GM18951 (cell line): ENCODE measurements at regions not wholly inside any gene's neighbourhood (a gene's known extent, or its start where the extent isn't known, plus 50 kb on each side); places are given as distances from the start of the nearest gene placed in this dataset.

Experiments used
- POLR2A ChIP-seq: IDR thresholded peaks from 4 replicates; pipeline ENCODE4 v1.6.1; 2011; ENCODE audit warnings: mild to moderate bottlenecking; ENCODE audit not compliant: insufficient read length, insufficient read depth; ENCODE audit errors: extremely low read depth
- in situ Hi-C: fragments of 300-500 bp; cut with MboI; formaldehyde crosslinking; loops from one replicate; pipeline ENCODE4 v1.12.0; 2022; ENCODE audit warnings: low sequenced_read_pairs, mixed read lengths, inconsistent platforms; ENCODE audit not compliant: unreplicated experiment

DNA sequence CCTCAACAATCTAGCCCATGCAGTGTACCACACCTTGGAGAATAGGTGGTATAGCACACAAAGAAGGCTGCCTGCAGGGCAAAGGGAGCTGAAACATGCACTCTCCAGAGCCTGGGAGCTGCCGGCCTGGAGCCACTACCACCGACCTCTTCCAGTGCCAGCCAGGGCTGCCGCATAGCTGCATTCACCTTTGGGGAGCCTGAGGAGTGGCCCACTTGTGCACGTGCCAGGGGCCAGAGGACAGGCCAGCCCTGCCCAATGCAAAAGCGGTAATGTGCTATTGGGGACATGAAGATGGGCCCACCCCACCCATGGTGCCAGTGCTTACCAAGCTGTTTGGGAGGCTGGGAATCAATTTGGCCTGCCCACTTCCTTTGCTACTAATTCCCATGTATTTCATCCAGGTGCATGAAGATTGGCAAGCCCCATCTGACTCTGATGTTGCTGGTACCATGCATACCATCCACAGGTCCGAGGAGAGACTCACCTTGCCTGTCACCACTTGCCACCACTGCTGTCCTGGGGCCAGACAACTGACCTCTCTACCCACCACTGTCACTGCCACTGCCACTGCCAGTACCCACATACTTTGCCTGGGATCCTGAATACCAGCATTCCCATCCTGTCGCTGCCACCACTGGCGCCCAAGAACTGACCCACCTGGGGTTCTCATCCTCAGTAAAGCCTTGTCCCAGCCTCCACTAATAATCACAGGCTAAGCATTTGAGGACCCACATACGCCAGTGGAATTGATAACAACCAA, 506.9 kb downstream of the MAGEB5 start:
- TF ChIP-seq POLR2A: no peak
- in situ Hi-C loops: no loop called here

DNA sequence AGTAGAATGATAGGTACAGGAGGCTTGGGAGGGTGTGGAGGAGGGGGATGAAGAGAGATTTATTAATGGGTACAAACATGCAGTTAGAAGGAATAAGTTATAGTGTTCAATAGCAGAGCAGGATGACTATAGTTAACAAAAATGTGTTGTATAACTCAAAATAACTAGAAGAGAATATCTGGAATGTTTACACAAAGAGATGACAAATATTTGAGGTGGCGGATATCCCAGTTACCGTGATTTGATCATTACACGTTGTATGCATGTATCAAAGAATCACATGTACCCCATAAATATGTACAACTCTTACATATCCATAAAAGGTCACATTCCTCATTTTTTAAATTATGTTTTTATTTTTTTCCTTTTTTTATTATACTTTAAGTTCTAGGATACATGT, 456.6 kb downstream of the MAGEB5 start:
- in situ Hi-C loops: loop anchor here (25.0 kb wide), 1 partner anchor 515 kb away; no protein-coding TSS in a partner anchor

DNA sequence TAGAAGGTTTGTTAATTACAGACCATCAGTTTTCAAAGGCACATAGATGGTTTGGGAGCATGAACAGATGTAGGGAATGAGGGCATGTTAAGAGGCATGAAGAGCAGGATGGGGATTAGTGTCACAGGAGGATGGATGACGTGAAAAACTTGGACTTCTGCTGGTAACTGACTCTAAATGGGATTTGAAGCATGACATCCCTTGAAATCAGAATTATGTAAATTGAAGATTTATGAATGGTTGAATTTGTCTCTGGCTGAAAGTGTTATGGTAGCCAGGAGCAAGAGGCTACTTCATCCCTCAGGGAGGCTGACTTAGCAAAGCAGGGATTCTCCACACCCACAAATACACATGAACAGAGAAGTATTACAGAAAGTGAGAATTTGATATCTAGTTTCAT, 454.6 kb downstream of the MAGEB5 start:
- in situ Hi-C loops: loop anchor here (25.0 kb wide), 1 partner anchor 517 kb away; no protein-coding TSS in a partner anchor

More for the DNA sequence above, 456.6 kb downstream of the MAGEB5 start:
- TF ChIP-seq POLR2A: no peak

DNA sequence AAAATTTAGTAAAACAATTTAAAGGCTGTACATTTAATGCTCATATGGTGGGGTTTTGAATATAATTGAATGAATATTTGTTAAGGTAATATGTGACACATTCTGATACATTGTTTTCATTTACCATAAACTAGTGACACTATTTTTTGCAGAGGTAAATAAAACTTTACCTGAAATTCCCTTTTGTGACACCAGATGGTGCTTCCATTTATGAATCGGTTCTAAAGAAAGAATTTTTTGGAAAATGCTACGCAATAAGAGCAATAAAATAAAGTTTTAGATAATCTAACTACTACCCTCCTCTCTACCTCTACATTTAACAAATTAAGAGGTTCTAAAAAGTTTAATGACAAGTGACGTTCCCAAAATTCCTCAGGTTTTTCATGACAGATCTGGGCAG, 448.9 kb downstream of the MAGEB5 start:
- TF ChIP-seq POLR2A: no peak
- in situ Hi-C loops: loop anchor here (25.0 kb wide), 1 partner anchor 522 kb away; no protein-coding TSS in a partner anchor

More for the DNA sequence above, 454.6 kb downstream of the MAGEB5 start:
- no peak for TF ChIP-seq POLR2A

DNA sequence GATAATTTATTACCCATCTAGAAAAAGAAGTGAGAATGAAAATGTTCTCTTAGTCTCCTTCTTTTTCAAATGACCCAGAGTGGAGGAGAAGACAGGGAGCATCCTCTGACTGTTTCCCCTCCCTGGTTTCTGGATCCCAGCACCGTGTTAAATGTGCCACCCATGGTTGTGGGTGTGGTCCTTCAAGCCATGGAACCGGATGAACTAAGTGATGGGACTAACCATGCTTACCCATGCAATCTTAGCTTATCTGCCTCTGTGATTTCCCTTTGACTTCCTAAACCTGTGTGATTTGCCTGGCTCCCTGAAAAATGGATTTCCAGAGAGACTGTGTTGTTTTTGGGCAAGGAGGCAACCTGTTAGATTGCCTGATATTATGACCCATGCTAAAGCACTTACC, 437.1 kb downstream of the MAGEB5 start:
- in situ Hi-C loops: loop anchor here (25.0 kb wide), 1 partner anchor 534 kb away; no protein-coding TSS in a partner anchor
- no peak for TF ChIP-seq POLR2A

DNA sequence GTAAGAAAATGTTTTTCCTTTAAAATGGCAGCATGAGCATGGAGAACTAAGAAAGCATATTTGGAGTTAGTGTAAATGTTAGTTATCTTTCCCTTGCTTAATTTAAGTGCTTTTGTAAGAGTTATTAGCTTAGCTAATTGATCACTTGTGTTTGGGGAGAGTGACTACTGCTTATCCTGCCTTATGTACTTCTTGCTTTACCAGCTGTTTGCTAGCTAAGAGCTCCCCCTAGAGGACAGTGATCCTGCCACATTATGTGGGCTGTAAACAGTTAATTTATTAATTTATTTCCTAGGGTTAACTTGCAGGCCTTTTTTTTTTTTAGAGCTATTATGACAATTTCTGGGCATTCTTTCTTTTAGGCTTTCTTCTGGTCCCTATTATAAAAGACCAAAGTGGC, 435.8 kb downstream of the MAGEB5 start:
- no peak for TF ChIP-seq POLR2A
- in situ Hi-C loops: loop anchor here (25.0 kb wide), 1 partner anchor 536 kb away; no protein-coding TSS in a partner anchor

DNA sequence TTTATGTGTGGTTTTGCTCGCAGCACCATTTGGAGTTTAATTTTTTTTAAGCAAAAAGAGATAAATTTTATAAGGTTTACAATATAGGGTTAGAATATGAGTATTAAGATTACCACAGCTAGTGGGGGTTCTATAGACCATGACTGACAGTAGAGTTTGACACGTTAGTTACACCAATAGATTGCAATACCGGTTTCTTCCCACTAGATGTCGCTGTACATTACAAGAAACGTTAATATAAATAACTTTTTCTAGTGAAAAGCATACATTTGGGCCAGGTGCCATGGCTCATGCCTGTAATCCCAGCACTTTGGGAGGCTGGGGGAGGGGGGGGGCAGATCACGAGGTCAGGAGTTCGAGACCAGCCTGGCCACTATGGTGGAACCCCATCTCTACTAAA, 433.6 kb downstream of the MAGEB5 start:
- in situ Hi-C loops: no loop called here
- TF ChIP-seq POLR2A: no peak

DNA sequence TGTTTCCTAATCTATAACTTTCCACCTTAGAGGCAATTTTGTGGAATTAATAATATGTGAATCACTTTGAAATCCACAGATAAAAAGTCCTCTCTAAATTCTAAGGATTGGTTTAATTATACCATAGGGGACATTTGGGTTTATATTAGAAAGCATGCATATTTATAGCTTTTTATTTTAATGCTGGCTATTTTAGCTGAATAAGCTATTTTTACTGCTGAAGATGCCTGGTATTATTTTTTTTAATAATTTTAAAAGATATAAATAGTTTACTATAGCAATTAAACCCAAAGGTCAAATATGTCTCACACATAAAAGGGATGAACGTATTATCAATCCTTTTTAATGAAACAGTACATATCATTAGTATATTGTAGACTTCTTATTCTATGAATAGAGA, 415.4 kb downstream of the MAGEB5 start:
- no peak for TF ChIP-seq POLR2A
- in situ Hi-C loops: no loop called here

DNA sequence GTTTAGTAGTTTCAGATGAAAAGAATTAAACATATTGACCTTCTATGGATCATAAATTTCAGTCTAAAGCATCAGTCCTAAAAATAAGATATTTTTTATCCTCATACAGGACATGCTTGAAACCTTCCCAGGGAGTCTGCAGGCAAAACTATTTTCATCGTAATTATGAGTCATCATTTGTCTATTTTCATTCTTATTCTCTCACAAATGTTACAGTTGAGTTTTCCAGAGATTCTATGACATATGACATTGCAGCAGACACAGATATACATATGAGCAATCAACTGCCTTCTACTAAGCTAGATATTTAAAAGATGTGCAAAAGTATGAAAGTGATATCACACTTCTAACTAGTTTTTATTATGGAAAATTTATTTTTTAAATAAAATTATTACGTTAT, 398.0 kb downstream of the MAGEB5 start:
- TF ChIP-seq POLR2A: no peak

DNA sequence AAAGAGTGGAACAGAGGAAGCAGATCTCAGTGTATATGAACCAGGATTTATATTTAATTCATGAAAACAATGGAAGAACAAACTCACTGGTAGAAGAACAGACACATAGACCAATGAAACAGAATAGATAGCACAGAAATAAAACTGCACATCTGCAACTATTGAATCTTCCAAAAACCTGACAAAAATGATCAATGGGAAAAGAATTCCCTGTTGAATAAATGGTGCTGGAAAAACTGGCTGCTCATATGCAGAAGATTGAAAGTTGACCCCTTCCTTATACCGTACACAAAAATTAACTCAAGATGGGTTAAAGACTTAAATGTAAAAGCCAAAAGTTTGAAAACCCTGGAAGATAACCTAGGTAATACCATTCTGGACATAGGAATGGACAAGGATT, 391.0 kb downstream of the MAGEB5 start:
- TF ChIP-seq POLR2A: no peak

More for the DNA sequence above, 398.0 kb downstream of the MAGEB5 start:
- in situ Hi-C loops: no loop called here

DNA sequence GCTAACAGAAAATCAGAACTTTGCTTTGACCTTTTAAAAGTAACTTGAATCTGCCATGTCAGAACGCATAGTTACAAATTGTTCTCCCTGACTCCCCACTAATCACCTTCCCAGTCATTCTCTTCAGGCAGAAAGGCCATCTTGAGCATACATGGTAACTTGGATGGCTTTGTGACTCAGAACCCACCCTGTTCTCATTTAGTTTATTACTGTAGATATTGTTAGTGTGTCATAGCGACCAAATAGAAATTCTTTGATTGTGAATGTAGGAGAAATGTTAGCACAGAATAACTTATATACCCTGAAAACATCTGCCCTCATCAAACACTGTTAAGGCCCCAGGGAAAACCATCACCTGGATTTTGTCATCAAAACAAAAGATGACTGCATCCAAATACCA, 382.0 kb downstream of the MAGEB5 start:
- TF ChIP-seq POLR2A: no peak
- in situ Hi-C loops: no loop called here

More for the DNA sequence above, 391.0 kb downstream of the MAGEB5 start:
- in situ Hi-C loops: no loop called here

DNA sequence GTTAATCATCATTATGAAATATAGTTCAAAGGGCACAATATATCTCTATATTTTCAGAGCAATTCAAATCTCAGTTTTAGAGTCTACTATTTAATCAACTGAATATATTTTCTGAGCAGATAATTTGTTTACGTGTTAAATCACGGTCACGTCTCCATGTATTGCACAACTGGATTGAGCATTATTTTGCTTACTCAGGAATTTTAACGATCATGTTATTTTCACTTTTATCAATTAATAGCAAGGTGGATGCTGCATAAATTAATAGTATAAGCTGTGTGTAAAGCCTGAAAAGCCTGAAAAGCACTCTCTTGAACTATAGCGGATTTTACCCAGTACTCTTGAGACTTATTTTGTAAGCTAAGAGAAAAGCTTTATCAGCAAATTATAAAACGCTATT, 374.9 kb downstream of the MAGEB5 start:
- in situ Hi-C loops: no loop called here
- no peak for TF ChIP-seq POLR2A

DNA sequence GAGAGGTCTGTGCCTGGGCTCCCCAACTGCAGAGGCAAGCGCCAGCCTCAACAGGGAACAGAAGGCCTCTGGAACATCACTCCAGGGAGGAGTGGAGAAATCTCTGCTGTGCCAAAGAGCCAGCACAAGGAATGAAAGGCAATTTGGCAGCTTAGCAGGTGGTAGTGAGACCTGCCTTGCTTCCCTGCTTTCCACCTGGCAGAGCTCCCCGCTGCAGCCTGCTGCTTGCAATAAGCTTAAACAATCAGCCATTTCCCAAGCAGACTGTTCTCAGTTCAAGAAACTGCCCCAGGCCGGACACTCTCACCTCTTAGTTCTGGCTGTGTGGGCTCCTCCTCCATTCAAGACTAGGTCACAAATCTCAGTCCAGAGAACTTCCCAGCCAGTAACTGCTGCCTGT, 370.6 kb downstream of the MAGEB5 start:
- in situ Hi-C loops: no loop called here
- TF ChIP-seq POLR2A: no peak

DNA sequence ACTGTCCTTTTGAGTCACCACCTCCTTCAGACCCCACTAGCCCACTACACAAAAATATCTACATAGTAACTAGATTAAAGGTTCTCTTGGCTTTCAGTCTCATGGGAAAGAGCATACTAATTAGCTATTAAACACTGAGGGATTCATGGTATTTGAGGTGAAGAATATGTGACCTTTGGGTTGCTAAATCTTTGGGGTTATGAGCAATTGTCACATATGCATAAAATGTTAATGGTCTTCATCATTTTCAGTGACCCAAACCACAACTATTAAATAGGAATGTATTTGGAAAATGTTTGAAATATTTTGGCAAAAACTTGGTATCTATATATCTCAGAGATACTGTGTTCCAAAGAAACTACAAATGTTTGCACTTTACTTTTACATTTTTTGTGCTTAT, 365.1 kb downstream of the MAGEB5 start:
- no peak for TF ChIP-seq POLR2A
- in situ Hi-C loops: no loop called here
